Fibroblast of skin of right biceps (primary cell): ENCODE measurements at regions not wholly inside any gene's neighbourhood (a gene's known extent, or its start where the extent isn't known, plus 50 kb on each side); places are given as distances from the start of the nearest gene placed in this dataset.
A peak's percentile ranks its signal among the peaks of the same experiment; 100 is the strongest.
"Not testable (repeated sequence)": the region's sequence is repeated elsewhere in the genome, so short reads cannot be mapped to it uniquely, and the experiment has no call there.

Experiments used
- DNase-seq: peaks from one replicate; pipeline ENCODE4 v3.0.0-alpha.2; 2013

GRCh38 chr10:3887404-3887803 is 102.4 kb upstream of the KLF6 start:
- no peak for DNase-seq

GRCh38 chr10:3886641-3887251 is 101.7 kb upstream of the KLF6 start:
- peak; percentile 89 for DNase-seq

GRCh38 chr10:3886191-3886590 is 101.2 kb upstream of the KLF6 start:
- peak; percentile 64 for DNase-seq

GRCh38 chr10:3882855-3883254 is 97.8 kb upstream of the KLF6 start:
- DNase-seq: no peak

- DNase-seq: no peak
Observed at GRCh38 chr10:3881622-3882021, 96.6 kb upstream of the KLF6 start.

- no peak for DNase-seq
Observed at GRCh38 chr10:3879073-3879472, 94.1 kb upstream of the KLF6 start.

- no peak for DNase-seq
Observed at GRCh38 chr10:3877211-3878000, 92.4 kb upstream of the KLF6 start.

- no peak for DNase-seq
Observed at GRCh38 chr10:3876350-3876962, 91.4 kb upstream of the KLF6 start.

GRCh38 chr10:3875842-3876235 is 90.8 kb upstream of the KLF6 start:
- no peak for DNase-seq

GRCh38 chr10:3874990-3875841 is 90.2 kb upstream of the KLF6 start:
- DNase-seq: no peak

GRCh38 chr10:3874610-3874989 is 89.6 kb upstream of the KLF6 start:
- not testable (repeated sequence) for DNase-seq

- peak; percentile 69 for DNase-seq
Observed at GRCh38 chr10:3873728-3874461, 88.9 kb upstream of the KLF6 start.

- DNase-seq: no peak
Observed at GRCh38 chr10:3872712-3873329, 87.8 kb upstream of the KLF6 start.

- no peak for DNase-seq
Observed at GRCh38 chr10:3871424-3871996, 86.5 kb upstream of the KLF6 start.

- no peak for DNase-seq
Observed at GRCh38 chr10:3869036-3869435, 84.0 kb upstream of the KLF6 start.

GRCh38 chr10:3868271-3868664 is 83.3 kb upstream of the KLF6 start:
- DNase-seq: no peak

- peak; percentile 31 for DNase-seq
Observed at GRCh38 chr10:3867454-3868270, 82.7 kb upstream of the KLF6 start.

- no peak for DNase-seq
Observed at GRCh38 chr10:3866332-3866731, 81.3 kb upstream of the KLF6 start.

GRCh38 chr10:3865565-3865964 is 80.6 kb upstream of the KLF6 start:
- no peak for DNase-seq

- no peak for DNase-seq
Observed at GRCh38 chr10:3861795-3862194, 76.8 kb upstream of the KLF6 start.
